Cerebellar nuclear complex (tissue), 1 donor: ENCODE measurements at regions not wholly inside any gene's neighbourhood (a gene's known extent, or its start where the extent isn't known, plus 50 kb on each side); places are given as distances from the start of the nearest gene placed in this dataset.

Source experiments
- DNase-seq, 2 experiments: peaks; one replicate each; lab custom pipeline; 2025; lab: John Stamatoyannopoulos, UW

GRCh38 chr4:180655886-180656285 lies 1587.3 kb upstream of the TENM3 start:
- no peak for DNase-seq

GRCh38 chr4:180657881-180658280 lies 1585.3 kb upstream of the TENM3 start:
- no peak for DNase-seq

- peak in 1 of 2 experiments; percentile 6 for DNase-seq
Measured at GRCh38 chr4:180664766-180665368, 1578.3 kb upstream of the TENM3 start.

GRCh38 chr4:180665481-180665880 lies 1577.7 kb upstream of the TENM3 start:
- no peak for DNase-seq

GRCh38 chr4:180665994-180666824 lies 1577.0 kb upstream of the TENM3 start:
- DNase-seq, result no peak

GRCh38 chr4:180668732-180669131 lies 1574.5 kb upstream of the TENM3 start:
- DNase-seq, result no peak

DNA sequence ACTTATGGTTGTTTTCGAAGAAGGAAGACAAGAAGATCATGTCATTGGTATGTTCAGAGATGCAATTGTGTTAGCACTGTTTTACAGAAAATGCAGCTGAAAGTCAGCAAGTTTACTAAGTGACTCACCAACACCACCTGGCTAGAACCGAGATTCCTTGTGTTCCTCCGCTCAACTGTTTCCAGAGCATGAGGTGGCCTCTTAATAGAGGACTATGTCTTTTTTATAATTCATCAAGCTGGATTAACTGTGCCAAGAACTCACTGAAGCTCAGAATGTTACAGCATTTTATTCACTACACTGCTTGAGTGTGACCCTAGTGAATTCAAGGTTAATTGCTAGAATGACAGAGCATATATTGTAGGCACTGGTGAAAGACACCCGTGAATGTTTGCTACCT lies 1573.5 kb upstream of the TENM3 start:
- no peak for DNase-seq

DNA sequence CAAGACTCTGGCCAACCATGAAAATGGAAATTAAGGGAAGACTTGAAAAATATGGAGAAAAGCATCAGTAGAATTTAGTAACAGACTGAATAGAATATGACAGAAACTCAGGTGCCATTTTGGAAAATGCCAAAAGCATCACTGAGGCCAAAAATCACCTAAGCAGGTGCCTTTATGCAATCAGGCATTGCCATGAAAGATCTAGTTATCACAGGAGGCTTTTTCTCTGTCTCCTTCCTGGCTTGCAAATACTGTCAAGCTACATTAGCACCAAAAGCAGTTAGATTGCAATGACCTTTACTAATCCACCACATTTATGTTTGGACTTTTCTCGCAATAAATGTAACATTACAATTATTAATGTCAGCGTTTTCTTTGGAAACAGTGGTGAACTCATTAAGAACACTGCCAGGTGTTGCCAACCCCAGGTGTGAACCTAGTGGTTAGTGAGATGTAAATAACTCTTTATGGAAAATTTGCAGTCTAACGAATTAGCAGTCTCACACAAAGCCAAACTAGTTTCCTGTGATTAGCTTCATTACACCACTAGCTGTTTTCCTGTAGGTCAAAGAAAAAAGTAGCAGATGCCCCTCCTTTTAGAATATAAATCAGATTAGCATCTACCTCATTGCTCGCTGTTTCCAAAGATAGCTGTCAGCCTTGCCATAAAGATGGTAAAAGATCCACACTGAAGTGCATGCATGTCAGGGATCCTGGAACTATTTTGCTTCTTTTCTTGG lies 1568.4 kb upstream of the TENM3 start:
- DNase-seq, result no peak

GRCh38 chr4:180675359-180675650 lies 1567.9 kb upstream of the TENM3 start:
- DNase-seq, result no peak

- no peak for DNase-seq
Measured at GRCh38 chr4:180680305-180680704, 1562.9 kb upstream of the TENM3 start.

GRCh38 chr4:180682776-180683175 lies 1560.4 kb upstream of the TENM3 start:
- DNase-seq, result no peak

DNA sequence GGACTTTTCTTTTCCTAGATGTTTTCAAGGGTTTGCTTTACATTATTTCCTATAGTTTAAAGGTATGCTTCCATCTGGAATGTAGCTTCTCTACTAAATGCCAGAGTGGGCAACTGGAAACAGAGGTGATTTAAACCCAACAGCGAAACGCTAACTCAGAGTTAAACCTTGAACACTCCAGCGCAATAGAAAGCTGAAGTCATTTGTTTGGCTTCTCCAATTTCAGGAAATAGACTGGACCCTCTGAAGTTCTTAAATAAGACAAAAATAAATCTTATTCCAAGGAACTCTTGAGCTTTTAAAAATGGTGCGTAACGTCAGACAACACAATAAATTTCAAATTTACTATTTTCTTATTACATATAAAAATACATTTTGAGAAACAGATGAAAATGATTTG lies 1560.0 kb upstream of the TENM3 start:
- no peak for DNase-seq

- no peak for DNase-seq
Measured at GRCh38 chr4:180688480-180688879, 1554.7 kb upstream of the TENM3 start.

GRCh38 chr4:180694875-180695274 lies 1548.3 kb upstream of the TENM3 start:
- DNase-seq, result no peak

DNA sequence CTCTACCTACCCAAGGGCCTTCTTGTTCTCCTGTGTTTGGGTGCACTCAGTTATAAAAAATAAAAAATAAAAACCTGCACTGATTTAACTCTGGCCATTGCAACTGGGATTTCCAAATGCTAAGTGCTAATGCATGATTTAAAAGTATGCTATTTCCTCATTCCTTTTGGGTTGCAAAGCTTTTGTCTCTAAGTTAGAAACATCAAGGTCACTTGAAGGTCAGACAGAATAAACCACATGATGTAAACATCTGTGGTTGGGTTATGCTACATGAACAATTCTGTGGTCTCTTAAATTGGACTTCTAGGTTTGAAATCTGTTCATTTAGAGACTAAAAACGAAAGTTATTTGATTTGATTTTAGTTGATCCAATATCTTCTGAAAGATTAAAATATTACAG lies 1547.4 kb upstream of the TENM3 start:
- no peak for DNase-seq

DNA sequence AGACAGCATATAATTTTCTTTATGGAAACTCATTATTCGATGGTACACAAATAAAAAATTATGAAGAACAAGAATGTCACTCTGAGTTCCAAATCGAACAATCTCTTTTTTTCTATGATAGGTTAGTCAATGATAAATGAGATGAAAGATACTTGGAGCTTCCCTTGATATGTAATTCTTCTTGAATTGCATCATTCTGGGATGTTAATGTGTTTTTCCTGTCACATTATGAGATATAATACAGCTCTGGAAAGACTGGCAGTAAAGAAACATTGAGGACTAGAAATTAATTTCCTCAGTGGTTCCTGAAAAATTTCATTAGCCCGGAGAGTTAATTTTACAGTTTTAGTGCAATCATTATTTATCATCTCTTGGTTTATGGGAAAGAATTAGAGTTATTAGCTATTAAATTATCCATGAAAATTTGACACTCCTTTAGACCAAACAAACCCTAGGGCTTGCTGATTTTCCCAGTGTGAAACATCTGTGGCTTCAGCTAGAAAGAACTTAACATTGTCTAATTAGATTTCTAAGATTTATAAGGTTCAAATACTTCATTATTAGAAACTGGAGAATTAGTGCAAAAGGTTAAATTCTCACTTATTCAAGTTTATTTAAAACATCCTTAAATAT lies 1546.6 kb upstream of the TENM3 start:
- no peak for DNase-seq

- no peak for DNase-seq
Measured at GRCh38 chr4:180698550-180699195, 1544.5 kb upstream of the TENM3 start.

DNA sequence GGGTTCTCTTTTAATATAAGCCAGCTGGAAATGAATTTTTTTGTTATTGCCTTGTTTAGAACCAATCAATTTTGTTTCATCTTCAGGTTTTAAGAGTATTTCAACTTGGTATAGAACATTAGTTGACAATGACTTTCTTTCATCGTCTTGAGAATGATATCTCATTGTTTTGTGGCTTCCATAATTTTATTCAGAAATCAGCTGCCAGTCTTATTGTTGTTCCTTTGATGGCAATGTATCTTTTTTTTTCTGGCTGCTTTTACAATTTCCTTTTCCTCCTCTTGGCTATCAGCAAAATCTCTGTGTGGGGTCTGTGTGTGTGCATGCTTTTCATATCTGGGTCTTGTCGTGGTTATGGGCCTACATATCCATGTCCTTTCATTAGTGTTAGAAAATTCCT lies 1536.4 kb upstream of the TENM3 start:
- DNase-seq, result no peak

DNA sequence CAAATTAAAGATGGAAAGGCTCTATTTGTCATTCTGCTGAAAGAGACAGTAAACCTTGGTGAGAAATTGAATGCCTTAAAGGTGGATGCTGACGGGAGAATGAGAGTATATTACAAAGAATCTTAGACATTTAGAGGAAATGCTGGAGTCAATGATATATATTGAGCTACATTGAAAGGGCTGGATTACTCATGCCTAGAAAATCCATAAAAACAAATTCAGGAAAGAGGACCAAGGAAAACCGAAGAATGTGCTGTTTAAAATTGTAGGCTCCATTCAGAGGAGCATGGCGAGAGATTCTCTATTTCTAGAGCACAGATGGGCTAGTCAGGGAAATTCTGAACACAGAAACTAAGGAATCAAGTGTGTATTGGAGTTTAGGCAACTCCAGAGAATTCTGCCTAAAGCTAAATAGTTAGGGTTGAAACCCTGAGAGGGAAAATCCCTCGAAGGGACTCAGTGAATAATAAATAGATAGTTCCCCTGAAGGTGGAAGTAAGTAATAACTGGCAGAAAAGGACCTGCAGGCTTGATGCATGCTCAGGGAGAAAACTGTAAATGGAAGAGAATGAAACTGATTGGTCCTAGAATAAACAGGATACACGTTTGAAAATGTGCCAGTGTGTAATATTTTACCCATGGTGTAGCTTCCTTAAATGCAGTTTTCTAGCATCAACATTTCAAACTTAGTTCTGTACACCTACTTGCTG lies 1532.4 kb upstream of the TENM3 start:
- DNase-seq, result no peak

- no peak for DNase-seq
Measured at GRCh38 chr4:180717451-180718033, 1525.7 kb upstream of the TENM3 start.

DNA sequence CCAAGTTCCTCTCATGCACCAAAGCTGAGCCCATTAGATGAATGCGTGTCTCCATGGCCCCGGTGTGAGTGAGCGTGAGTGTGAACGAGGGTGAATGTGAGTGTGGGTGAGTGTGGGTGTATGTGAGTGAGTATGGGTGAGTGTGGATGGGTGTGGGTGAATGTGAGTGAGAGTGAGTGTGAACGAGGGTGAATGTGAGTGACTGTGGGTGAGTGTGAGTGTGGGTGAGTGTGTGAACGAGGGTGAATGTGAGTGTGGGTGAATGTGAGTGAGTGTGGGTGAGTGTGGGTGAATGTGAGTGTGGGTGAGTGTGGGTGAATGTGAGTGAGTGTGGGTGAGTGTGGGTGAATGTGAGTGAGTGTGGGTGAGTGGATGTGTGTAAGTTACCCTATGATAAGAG lies 1521.8 kb upstream of the TENM3 start:
- DNase-seq, result no peak
